ENCODE measurements at regions not wholly inside any gene's neighbourhood (a gene's known extent, or its start where the extent isn't known, plus 50 kb on each side); places are given as distances from the start of the nearest gene placed in this dataset.
"Not testable (repeated sequence)": the region's sequence is repeated elsewhere in the genome, so short reads cannot be mapped to it uniquely, and the experiment has no call there.

DNA sequence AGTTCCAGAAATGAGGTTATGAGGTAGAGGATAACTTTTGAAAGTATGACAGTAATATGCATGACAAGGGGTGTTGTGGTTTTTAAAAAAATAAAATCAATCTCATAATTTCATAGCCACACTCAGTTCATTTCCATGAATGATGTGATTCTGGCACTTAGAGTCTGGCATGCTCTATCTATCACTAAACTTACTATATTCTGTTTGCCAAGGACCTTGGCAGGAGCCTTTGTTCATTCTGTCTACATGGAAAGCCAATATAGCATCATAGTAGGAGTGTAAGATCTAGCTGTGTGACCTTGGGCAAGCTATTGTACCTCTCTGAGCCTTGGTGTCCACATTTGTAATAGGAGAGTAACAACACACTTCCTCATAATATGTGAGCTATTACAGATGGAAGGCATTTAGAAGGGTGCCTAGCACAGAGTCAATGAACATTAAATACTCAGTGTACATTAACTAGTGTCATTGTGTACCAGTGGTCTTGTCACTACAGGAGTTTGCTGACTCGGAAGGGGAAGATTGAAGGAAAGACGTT lies 507.6 kb downstream of the SOX6 start:
- TF ChIP-seq, protein P1, sequence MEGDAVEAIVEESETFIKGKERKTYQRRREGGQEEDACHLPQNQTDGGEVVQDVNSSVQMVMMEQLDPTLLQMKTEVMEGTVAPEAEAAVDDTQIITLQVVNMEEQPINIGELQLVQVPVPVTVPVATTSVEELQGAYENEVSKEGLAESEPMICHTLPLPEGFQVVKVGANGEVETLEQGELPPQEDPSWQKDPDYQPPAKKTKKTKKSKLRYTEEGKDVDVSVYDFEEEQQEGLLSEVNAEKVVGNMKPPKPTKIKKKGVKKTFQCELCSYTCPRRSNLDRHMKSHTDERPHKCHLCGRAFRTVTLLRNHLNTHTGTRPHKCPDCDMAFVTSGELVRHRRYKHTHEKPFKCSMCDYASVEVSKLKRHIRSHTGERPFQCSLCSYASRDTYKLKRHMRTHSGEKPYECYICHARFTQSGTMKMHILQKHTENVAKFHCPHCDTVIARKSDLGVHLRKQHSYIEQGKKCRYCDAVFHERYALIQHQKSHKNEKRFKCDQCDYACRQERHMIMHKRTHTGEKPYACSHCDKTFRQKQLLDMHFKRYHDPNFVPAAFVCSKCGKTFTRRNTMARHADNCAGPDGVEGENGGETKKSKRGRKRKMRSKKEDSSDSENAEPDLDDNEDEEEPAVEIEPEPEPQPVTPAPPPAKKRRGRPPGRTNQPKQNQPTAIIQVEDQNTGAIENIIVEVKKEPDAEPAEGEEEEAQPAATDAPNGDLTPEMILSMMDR (IDR thresholded peaks at IDR 0.05; ENCODE audit: borderline replicate concordance): no peak
- no peaks in the 10 kb centered on the region for H3K36me3 ChIP-seq
- H3K27ac ChIP-seq (replicated peaks): no peak overlapping the region
- intact Hi-C loops (cut with micrococcal nuclease): no loop called here
- no peak overlapping the region for H3K4me3 ChIP-seq
- no peaks in the 10 kb centered on the region for H3K9me3 ChIP-seq (replicated peaks)
- no peak for DNase-seq
- H3K27me3 ChIP-seq (ENCODE audit: low read depth): no peaks in the 10 kb centered on the region
- peaks cover 42% of the 10 kb centered on the region for H3K4me1 ChIP-seq

DNA sequence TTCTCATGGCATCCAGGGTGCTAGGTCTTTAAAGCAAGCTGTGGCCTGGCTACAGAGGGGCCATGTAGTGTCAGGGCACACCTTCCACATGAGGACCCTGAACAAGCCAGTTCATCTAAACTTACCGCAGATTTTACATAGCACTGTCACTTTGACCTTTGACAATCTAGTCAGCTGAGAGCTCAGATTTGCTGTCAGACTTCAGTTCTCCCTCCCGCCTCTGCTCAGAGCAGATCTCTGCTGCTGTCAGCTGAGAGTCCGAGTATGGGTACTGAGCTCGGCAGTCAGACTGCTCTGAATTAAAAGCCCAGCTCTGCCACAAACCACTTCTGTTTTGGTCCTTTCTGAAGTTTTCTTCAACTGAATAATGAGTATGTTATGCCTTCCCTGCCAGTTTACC lies 507.1 kb downstream of the SOX6 start:
- H3K4me3 ChIP-seq: no peak overlapping the region
- peaks cover 37% of the 10 kb centered on the region for H3K4me1 ChIP-seq
- TF ChIP-seq, protein P1 (IDR thresholded peaks at IDR 0.05; ENCODE audit: borderline replicate concordance): no peak
- H3K36me3 ChIP-seq: no peaks in the 10 kb centered on the region
- intact Hi-C loops (cut with micrococcal nuclease): no loop called here
- H3K27ac ChIP-seq (replicated peaks): no peak overlapping the region
- DNase-seq: no peak
- no peaks in the 10 kb centered on the region for H3K9me3 ChIP-seq (replicated peaks)
- no peaks in the 10 kb centered on the region for H3K27me3 ChIP-seq (ENCODE audit: low read depth)

DNA sequence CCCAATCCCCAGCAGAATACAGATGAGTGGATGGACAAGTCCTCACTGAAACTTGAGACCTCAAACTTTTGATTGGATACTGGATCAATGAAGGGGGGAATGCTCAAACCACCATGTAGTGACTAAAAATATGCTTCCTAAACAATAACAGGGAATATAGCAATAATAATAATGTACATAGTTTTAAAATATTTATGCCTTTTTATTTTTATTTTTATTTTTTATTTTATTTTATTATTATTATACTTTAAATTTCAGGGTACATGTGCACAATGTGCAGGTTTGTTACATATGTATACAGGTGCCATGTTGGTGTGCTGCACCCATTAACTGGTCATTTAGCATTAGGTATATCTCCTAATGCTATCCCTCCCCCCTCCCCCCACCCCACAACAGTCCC lies 506.0 kb downstream of the SOX6 start:
- intact Hi-C loops (cut with micrococcal nuclease); H3K36me3 ChIP-seq; H3K4me3 ChIP-seq; H3K9me3 ChIP-seq (replicated peaks); DNase-seq; H3K27me3 ChIP-seq (ENCODE audit: low read depth): not testable (repeated sequence)
- peaks cover 32% of the 10 kb centered on the region for H3K4me1 ChIP-seq
- peak overlapping the region; percentile 69 for H3K27ac ChIP-seq (replicated peaks)

DNA sequence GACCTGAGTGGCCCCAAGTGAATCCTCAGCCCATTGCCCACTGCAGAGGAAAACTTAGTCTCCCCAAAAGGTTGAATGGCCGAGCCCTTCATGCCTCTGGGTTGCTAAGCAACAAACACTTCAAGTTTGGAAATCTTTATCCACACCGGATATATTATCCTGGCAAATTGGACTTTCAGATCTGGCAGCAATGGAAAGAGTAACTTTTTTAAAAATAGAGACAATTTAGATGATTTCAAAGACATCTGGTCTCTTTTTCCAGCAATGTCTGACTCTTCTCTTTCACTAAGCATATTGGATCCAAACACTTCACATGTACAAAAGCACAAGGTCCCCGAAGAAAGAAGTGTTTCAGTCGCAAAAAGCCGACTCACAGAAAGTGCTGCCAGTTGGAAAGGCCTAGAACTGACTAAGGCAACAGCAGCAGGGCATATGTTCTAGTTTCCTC lies 505.3 kb downstream of the SOX6 start:
- Histone ChIP-seq H3K4me3 (no peak overlapping the region), H3K9me3 (replicated peaks) (no peaks in the 10 kb centered on the region), H3K27ac (replicated peaks) (peak overlapping the region; percentile 69), H3K36me3 (no peaks in the 10 kb centered on the region), H3K4me1 (peaks cover 32% of the 10 kb centered on the region), H3K27me3 (ENCODE audit: low read depth) (no peaks in the 10 kb centered on the region)
- no peak for DNase-seq
- TF ChIP-seq, protein P1 (IDR thresholded peaks at IDR 0.05; ENCODE audit: borderline replicate concordance): no peak
- intact Hi-C loops (cut with micrococcal nuclease): no loop called here

DNA sequence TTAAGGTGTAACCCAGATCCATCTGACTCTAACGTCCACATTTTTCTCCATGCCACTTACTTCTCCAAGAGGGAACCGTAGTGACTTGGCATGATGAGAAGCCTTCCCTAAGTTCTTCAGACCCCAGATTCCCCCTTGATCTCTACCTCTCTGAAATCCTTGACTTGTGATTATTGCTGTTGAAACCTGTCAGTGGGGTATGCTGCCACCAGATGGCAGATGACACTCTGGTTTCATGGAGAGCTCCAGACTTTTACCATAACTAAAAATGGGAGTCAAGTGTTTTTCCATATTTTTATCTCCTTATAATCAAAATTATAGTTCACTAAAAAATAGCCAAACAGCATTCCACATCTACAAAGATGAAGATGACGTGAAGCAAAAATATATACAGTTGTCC lies 504.2 kb downstream of the SOX6 start:
- TF ChIP-seq, protein P1 (IDR thresholded peaks at IDR 0.05; ENCODE audit: borderline replicate concordance): peak; percentile 65
- H3K27ac ChIP-seq (replicated peaks): no peak overlapping the region
- intact Hi-C loops (cut with micrococcal nuclease): no loop called here
- H3K27me3 ChIP-seq (ENCODE audit: low read depth): no peaks in the 10 kb centered on the region
- H3K4me3 ChIP-seq: no peak overlapping the region
- no peaks in the 10 kb centered on the region for H3K36me3 ChIP-seq
- DNase-seq: no peak
- H3K9me3 ChIP-seq (replicated peaks): no peaks in the 10 kb centered on the region
- peaks cover 32% of the 10 kb centered on the region for H3K4me1 ChIP-seq

DNA sequence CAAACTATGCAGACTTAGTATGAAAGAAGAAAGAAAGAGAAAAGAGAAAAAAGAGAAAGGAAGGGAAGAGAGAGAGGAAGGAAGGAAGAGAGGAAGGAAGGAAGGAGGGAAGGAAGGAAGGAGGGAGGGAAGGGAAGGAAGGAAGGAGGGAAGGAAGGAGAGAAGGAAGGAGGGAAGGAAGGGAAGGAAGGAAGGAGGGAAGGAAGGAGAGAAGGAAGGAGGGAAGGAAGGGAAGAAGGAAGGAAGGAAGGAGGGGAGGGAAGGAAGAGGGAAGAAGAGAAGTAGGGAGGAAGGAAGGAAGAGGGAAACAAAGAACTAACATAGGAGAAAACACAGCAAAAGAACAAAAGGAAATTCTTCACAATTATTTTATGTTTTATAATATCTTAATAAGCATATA lies 502.1 kb downstream of the SOX6 start:
- Histone ChIP-seq H3K27ac (replicated peaks) (no peak overlapping the region), H3K36me3 (no peaks in the 10 kb centered on the region), H3K27me3 (ENCODE audit: low read depth) (no peaks in the 10 kb centered on the region), H3K4me3 (no peak overlapping the region), H3K4me1 (peaks cover 27% of the 10 kb centered on the region), H3K9me3 (replicated peaks) (no peaks in the 10 kb centered on the region)
- intact Hi-C loops (cut with micrococcal nuclease): no loop called here
- DNase-seq: no peak
- TF ChIP-seq, protein P1 (IDR thresholded peaks at IDR 0.05; ENCODE audit: borderline replicate concordance): no peak
